ENCODE measurements at regions not wholly inside any gene's neighbourhood (a gene's known extent, or its start where the extent isn't known, plus 50 kb on each side); places are given as distances from the start of the nearest gene placed in this dataset.

DNA sequence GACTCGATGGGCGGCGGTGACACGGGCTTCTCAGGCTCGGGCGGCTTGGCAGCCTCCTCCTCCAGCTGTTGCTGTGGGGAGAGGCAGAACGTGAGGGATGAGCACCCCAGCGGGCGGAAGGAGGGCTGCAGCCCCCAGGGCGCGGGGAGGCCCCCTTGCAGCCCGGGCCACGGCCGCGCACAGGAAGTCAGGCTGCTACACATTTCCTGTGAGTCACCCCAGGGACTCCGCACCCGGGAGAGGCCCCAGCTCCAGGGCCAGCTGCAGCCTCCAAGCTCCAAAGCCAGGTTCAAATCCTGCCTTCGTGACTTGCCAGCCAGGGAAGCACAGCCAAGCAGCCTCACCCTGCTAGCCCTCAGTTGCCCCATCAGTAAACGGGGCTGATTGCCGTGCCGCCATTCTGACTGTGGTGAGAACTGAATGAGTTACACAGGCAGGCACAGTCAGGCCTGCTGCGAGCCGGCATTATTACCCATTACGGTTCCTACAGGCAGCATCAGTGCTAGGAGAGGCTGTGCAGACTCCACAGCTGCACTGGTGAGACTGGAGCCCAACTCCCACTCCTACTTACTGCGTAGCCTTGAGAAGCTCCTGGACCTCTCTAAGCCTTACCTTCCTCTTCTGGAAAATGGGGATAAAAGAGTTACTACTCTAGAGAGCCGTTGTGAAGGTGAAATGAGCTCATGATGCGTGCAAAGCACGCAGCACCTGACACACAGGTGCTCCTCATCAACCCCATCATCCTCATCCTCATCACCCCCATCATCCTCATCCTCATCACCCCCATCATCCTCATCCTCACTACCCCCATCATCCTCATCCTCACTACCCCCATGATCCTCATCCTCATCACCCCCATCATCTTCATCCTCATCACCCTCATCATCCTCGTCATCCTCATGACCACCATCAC is 100.9 kb downstream of the NCOR2 start:
- TF ChIP-seq, protein P1, sequence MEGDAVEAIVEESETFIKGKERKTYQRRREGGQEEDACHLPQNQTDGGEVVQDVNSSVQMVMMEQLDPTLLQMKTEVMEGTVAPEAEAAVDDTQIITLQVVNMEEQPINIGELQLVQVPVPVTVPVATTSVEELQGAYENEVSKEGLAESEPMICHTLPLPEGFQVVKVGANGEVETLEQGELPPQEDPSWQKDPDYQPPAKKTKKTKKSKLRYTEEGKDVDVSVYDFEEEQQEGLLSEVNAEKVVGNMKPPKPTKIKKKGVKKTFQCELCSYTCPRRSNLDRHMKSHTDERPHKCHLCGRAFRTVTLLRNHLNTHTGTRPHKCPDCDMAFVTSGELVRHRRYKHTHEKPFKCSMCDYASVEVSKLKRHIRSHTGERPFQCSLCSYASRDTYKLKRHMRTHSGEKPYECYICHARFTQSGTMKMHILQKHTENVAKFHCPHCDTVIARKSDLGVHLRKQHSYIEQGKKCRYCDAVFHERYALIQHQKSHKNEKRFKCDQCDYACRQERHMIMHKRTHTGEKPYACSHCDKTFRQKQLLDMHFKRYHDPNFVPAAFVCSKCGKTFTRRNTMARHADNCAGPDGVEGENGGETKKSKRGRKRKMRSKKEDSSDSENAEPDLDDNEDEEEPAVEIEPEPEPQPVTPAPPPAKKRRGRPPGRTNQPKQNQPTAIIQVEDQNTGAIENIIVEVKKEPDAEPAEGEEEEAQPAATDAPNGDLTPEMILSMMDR (IDR thresholded peaks at IDR 0.05): no peak
- no peak for TF ChIP-seq POLR2A (IDR thresholded peaks at IDR 0.05)
- no peak for TF ChIP-seq POLR2AphosphoS5 (IDR thresholded peaks at IDR 0.05)
